GM23338 (cell line): ENCODE measurements at regions not wholly inside any gene's neighbourhood (a gene's known extent, or its start where the extent isn't known, plus 50 kb on each side); places are given as distances from the start of the nearest gene placed in this dataset.

Source experiments
- ATAC-seq: fragments of 200-7000 bp; cut with Tn5 transposase; 3 replicates; pipeline ENCODE4 v1.9.1; 2020
- DNase-seq: peaks from one replicate; pipeline ENCODE4 v3.0.0-alpha.2; 2015; ENCODE audit warnings: low spot score
- H2AFZ ChIP-seq: fragments of 200-600 bp; sonication (generic); 2 replicates; pipeline ENCODE4 v1.8.0; 2016; ENCODE audit warnings: antibody characterized with exemption, mild to moderate bottlenecking, moderate library complexity
- H3F3A ChIP-seq: fragments of 200-600 bp; sonication (generic); replicated peaks from 2 replicates; pipeline ENCODE4 v1.8.0; 2017; ENCODE audit warnings: antibody characterized with exemption, mixed run types, low read depth
- H3K27ac ChIP-seq: fragments of 200-600 bp; sonication (generic); 2 replicates; pipeline ENCODE4 v1.6.1; 2016; ENCODE audit warnings: low read depth
- H3K27me3 ChIP-seq: fragments of 200-600 bp; sonication (generic); 2 replicates; pipeline ENCODE4 v1.8.0; 2016; ENCODE audit warnings: mild to moderate bottlenecking, mixed run types, moderate library complexity; ENCODE audit not compliant: insufficient read depth
- H3K36me3 ChIP-seq: fragments of 200-600 bp; sonication (generic); 2 replicates; pipeline ENCODE4 v1.8.0; 2016; ENCODE audit warnings: mild to moderate bottlenecking; ENCODE audit not compliant: insufficient read depth
- H3K4me1 ChIP-seq: fragments of 200-600 bp; sonication (generic); 2 replicates; pipeline ENCODE4 v1.8.0; 2016; ENCODE audit warnings: mild to moderate bottlenecking, moderate library complexity; ENCODE audit not compliant: insufficient read depth
- H3K4me2 ChIP-seq: fragments of 200-600 bp; sonication (generic); 2 replicates; pipeline ENCODE4 v1.7.1; 2017; ENCODE audit warnings: mixed run types
- H3K4me3 ChIP-seq: fragments of 200-600 bp; sonication (generic); 2 replicates; pipeline ENCODE4 v1.6.1; 2016; ENCODE audit warnings: mixed run types
- H3K79me2 ChIP-seq: fragments of 200-600 bp; sonication (generic); replicated peaks from 2 replicates; pipeline ENCODE4 v1.8.0; 2017; ENCODE audit warnings: mild to moderate bottlenecking; ENCODE audit not compliant: insufficient read depth
- H3K9me2 ChIP-seq: fragments of 200-600 bp; sonication (generic); 2 replicates; pipeline ENCODE4 v1.8.0; 2017; ENCODE audit not compliant: insufficient read depth
- H4K20me1 ChIP-seq: fragments of 200-600 bp; sonication (generic); replicated peaks from 2 replicates; pipeline ENCODE4 v1.8.0; 2017; ENCODE audit warnings: mild to moderate bottlenecking; ENCODE audit not compliant: insufficient read depth
- H3K27ac Mint-ChIP-seq: 2 replicates; pipeline ENCODE4 v1.8.0; 2020; ENCODE audit warnings: inconsistent platforms, mild to moderate bottlenecking, moderate library complexity, mixed read lengths
- H3K27me3 Mint-ChIP-seq: 3 replicates; pipeline ENCODE4 v1.8.0; 2022; ENCODE audit warnings: low read depth, mild to moderate bottlenecking, moderate library complexity, mixed read lengths, inconsistent platforms; ENCODE audit not compliant: insufficient read depth, poor library complexity
- H3K36me3 Mint-ChIP-seq: 3 replicates; pipeline ENCODE4 v1.8.0; 2021; ENCODE audit warnings: low read depth, mild to moderate bottlenecking, inconsistent platforms, moderate library complexity, mixed read lengths
- H3K4me1 Mint-ChIP-seq: 3 replicates; pipeline ENCODE4 v1.8.0; 2020; ENCODE audit warnings: mild to moderate bottlenecking, inconsistent platforms, mixed read lengths
- H3K4me3 Mint-ChIP-seq: 3 replicates; pipeline ENCODE4 v1.8.0; 2021; ENCODE audit warnings: moderate library complexity, mild to moderate bottlenecking, inconsistent platforms, mixed read lengths
- H3K9me3 Mint-ChIP-seq: 3 replicates; pipeline ENCODE4 v1.8.0; 2020; ENCODE audit warnings: moderate library complexity, mild to moderate bottlenecking, inconsistent platforms, mixed read lengths
- CREB1 ChIP-seq: fragments of 250-450 bp; sonication (Bioruptor Pico); IDR thresholded peaks from 2 replicates; pipeline ENCODE4 v1.5.0; 2020; ENCODE audit warnings: low read depth, mild to moderate bottlenecking, moderate library complexity
- ETS1 ChIP-seq: IDR thresholded peaks from 2 replicates; pipeline ENCODE4 v1.6.1; 2016; ENCODE audit warnings: antibody characterized with exemption
- EZH2 ChIP-seq: fragments of 200-600 bp; sonication (generic); IDR thresholded peaks from one replicate; pipeline ENCODE4 v1.8.0; 2017; ENCODE audit warnings: antibody characterized with exemption, mild to moderate bottlenecking, low read depth; ENCODE audit not compliant: unreplicated experiment
- EZH2phosphoT487 ChIP-seq: fragments of 200-600 bp; sonication (generic); IDR thresholded peaks from one replicate; pipeline ENCODE4 v1.8.1; 2018; ENCODE audit warnings: antibody characterized with exemption; ENCODE audit not compliant: unreplicated experiment
- POLR2AphosphoS5 ChIP-seq: IDR thresholded peaks from 2 replicates; pipeline ENCODE4 v1.6.1; 2016; ENCODE audit warnings: antibody characterized with exemption, low read depth
- REST ChIP-seq: IDR thresholded peaks from one replicate; pipeline ENCODE4 v1.6.1; 2018; ENCODE audit warnings: antibody characterized with exemption; ENCODE audit not compliant: unreplicated experiment
- STAT1 ChIP-seq: IDR thresholded peaks from one replicate; pipeline ENCODE4 v1.6.1; 2016; ENCODE audit warnings: antibody characterized with exemption; ENCODE audit not compliant: unreplicated experiment
- ZNF114 ChIP-seq: fragments of 250-450 bp; sonication (Bioruptor Pico); IDR thresholded peaks from 2 replicates; pipeline ENCODE4 v1.5.0; 2020; ENCODE audit warnings: mild to moderate bottlenecking, moderate library complexity
- ZNF331 ChIP-seq: fragments of 250-450 bp; sonication (Bioruptor Pico); IDR thresholded peaks from 2 replicates; pipeline ENCODE4 v1.5.0; 2020; ENCODE audit warnings: low read depth, mild to moderate bottlenecking, moderate library complexity

GRCh38 chr6:141097471-141097870 is 1035.3 kb upstream of the GJE1 start:
- no peak for TF ChIP-seq POLR2AphosphoS5
- no peak for TF ChIP-seq CREB1 (CRISPR knock-in tag)
- TF ChIP-seq ZNF331 (CRISPR knock-in tag): no peak
- TF ChIP-seq EZH2: no peak
- TF ChIP-seq ZNF114 (CRISPR knock-in tag): no peak
- TF ChIP-seq REST: no peak
- no peak for TF ChIP-seq STAT1
- no peak overlapping the region for H3K4me3 Mint-ChIP-seq
- DNase-seq: no peak
- H3K4me1 Mint-ChIP-seq: peaks cover 3% of the 10 kb centered on the region; the same call in 1 of the 3 replicates
- Histone ChIP-seq H3K4me3 (no peak overlapping the region), H3K4me1 (no peaks in the 10 kb centered on the region), H4K20me1 (no peaks in the 10 kb centered on the region), H3K79me2 (no peaks in the 10 kb centered on the region), H3K27me3 (no peaks in the 10 kb centered on the region), H3K9me2 (peaks cover 6% of the 10 kb centered on the region; the same call in 1 of the 2 replicates), H3K27ac (no peak overlapping the region), H2AFZ (no peak overlapping the region), H3K36me3 (no peaks in the 10 kb centered on the region), H3F3A (no peaks in the 10 kb centered on the region), H3K4me2 (no peak overlapping the region)
- H3K36me3 Mint-ChIP-seq: peaks cover 24% of the 10 kb centered on the region; the same call in 2 of the 3 replicates
- ATAC-seq: no peak
- H3K9me3 Mint-ChIP-seq: peaks cover 15% of the 10 kb centered on the region; the same call in 2 of the 3 replicates
- H3K27me3 Mint-ChIP-seq: no peaks in the 10 kb centered on the region
- no peak overlapping the region for H3K27ac Mint-ChIP-seq

GRCh38 chr6:141095308-141095707 is 1037.4 kb upstream of the GJE1 start:
- H3K27ac Mint-ChIP-seq: no peak overlapping the region
- no peak overlapping the region for H3K27ac ChIP-seq
- H3K27me3 Mint-ChIP-seq: no peaks in the 10 kb centered on the region
- TF ChIP-seq ETS1 (no peak), REST (no peak), EZH2phosphoT487 (no peak)

More at GRCh38 chr6:141095308-141095707, 1037.4 kb upstream of the GJE1 start:
- peaks cover 3% of the 10 kb centered on the region; the same call in 1 of the 3 replicates for H3K4me1 Mint-ChIP-seq
- H3K27me3 ChIP-seq: no peaks in the 10 kb centered on the region
- H3K9me2 ChIP-seq: peaks cover 6% of the 10 kb centered on the region; the same call in 1 of the 2 replicates
- ATAC-seq (no peak), DNase-seq (no peak)
- H3K36me3 ChIP-seq: no peaks in the 10 kb centered on the region
- no peaks in the 10 kb centered on the region for H3F3A ChIP-seq
- H3K79me2 ChIP-seq: no peaks in the 10 kb centered on the region
- H3K4me3 ChIP-seq: no peak overlapping the region
- no peak overlapping the region for H2AFZ ChIP-seq
- H3K36me3 Mint-ChIP-seq: peaks cover 24% of the 10 kb centered on the region; the same call in 2 of the 3 replicates
- H3K4me1 ChIP-seq: no peaks in the 10 kb centered on the region
- peaks cover 15% of the 10 kb centered on the region; the same call in 2 of the 3 replicates for H3K9me3 Mint-ChIP-seq
- no peaks in the 10 kb centered on the region for H4K20me1 ChIP-seq
- H3K4me3 Mint-ChIP-seq: no peak overlapping the region
- no peak overlapping the region for H3K4me2 ChIP-seq
